ENCODE measurements at regions not wholly inside any gene's neighbourhood (a gene's known extent, or its start where the extent isn't known, plus 50 kb on each side); places are given as distances from the start of the nearest gene placed in this dataset.

DNA sequence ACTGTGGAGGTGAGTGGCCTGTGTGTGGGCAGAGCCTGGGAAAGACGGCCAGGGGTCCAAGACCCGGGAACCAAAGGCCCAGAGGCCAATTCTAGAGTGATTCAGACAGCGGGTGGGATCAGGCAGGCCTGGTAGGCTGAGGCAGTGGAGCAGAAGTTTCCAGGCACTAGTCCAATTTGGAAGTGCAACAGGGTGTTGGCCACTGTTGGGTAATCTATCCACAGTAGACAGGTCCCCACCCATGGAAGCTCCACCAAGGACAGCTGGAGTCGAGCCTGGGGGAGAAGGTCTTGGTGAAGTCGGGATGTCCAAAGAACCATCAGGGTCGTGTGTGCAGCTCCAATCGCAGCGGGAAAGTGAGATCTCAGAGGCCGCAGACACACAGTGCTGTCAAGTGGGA is 125.8 kb upstream of the COPS8 start:
- H3K27ac ChIP-seq: no peak overlapping the region
- TF ChIP-seq CTCF (conservative IDR thresholded peaks at IDR 0.05): no peak

DNA sequence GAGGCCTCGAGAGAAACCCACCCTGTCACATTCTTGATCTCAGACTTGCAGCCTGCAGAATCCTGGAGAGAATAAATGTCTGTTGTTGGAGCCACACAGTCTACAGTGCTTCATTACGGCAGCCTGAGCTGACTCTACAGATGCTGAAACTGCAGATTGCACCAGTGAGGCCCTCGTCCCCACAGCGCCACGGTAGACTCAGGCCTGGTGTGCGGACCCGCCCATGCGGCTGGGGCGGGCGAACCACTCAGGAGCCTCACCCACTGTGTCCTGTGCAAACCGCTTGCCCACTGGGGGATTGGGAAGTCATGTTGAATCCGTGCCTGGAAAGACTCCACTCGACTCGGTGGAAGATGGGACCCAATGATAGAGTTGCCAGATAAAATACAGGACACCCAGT is 125.2 kb upstream of the COPS8 start:
- no peak for TF ChIP-seq CTCF (conservative IDR thresholded peaks at IDR 0.05)
- H3K27ac ChIP-seq: no peak overlapping the region

GRCh38 chr2:236962816-236963215 is 122.9 kb upstream of the COPS8 start:
- TF ChIP-seq CTCF (conservative IDR thresholded peaks at IDR 0.05): no peak
- H3K27ac ChIP-seq: no peak overlapping the region

GRCh38 chr2:236963631-236964182 is 122.0 kb upstream of the COPS8 start:
- no peak for TF ChIP-seq CTCF (conservative IDR thresholded peaks at IDR 0.05)
- H3K27ac ChIP-seq: no peak overlapping the region

- TF ChIP-seq CTCF (conservative IDR thresholded peaks at IDR 0.05): no peak
Measured at GRCh38 chr2:236964291-236964690, 121.4 kb upstream of the COPS8 start.

GRCh38 chr2:236965021-236965840 is 120.5 kb upstream of the COPS8 start:
- no peak overlapping the region for H3K27ac ChIP-seq
- no peak for TF ChIP-seq CTCF (conservative IDR thresholded peaks at IDR 0.05)

More at GRCh38 chr2:236964291-236964690, 121.4 kb upstream of the COPS8 start:
- no peak overlapping the region for H3K27ac ChIP-seq

GRCh38 chr2:236965841-236966096 is 119.9 kb upstream of the COPS8 start:
- no peak for TF ChIP-seq CTCF (conservative IDR thresholded peaks at IDR 0.05)
- no peak overlapping the region for H3K27ac ChIP-seq

Data from VCaP (cell line).